ENCODE measurements at regions not wholly inside any gene's neighbourhood (a gene's known extent, or its start where the extent isn't known, plus 50 kb on each side); places are given as distances from the start of the nearest gene placed in this dataset.

- no TSS peak for BruUV-seq (replicated peaks)
- Histone ChIP-seq H3K36me3 (ENCODE audit: insufficient read depth, low read length, poor library complexity, severe bottlenecking) (no peaks in the 10 kb centered on the region), H3K4me3 (ENCODE audit: low read depth, low read length, poor library complexity, severe bottlenecking) (no peak overlapping the region), H3K27ac (ENCODE audit: low read depth, low read length, poor library complexity, severe bottlenecking) (no peak overlapping the region), H3K27me3 (replicated peaks; ENCODE audit: insufficient read depth, low read depth, low read length, poor library complexity) (no peaks in the 10 kb centered on the region), H3K9me3 (ENCODE audit: low read depth, low read length, poor library complexity, severe bottlenecking) (no peaks in the 10 kb centered on the region), H3K4me1 (ENCODE audit: insufficient read depth, low read length, poor library complexity, severe bottlenecking) (no peaks in the 10 kb centered on the region)
- intact Hi-C loops (cut with micrococcal nuclease; ENCODE audit: unreplicated experiment): no loop called here
- DNase-seq (ENCODE audit: low spot score): no peak
- TF ChIP-seq EZH2 (IDR thresholded peaks at IDR 0.05; ENCODE audit: borderline replicate concordance, low read depth, low read length, poor library complexity, severe bottlenecking): no peak
- no peak for TF ChIP-seq CTCF (conservative IDR thresholded peaks at IDR 0.05; ENCODE audit: low read depth, low read length)
- ChIA-PET POLR2A (ENCODE audit: low non-redundant PET) (no interaction called here), CTCF (no interaction called here)
Measured at GRCh38 chr3:70770650-70771049, 458.2 kb upstream of the MDFIC2 start.

DNA sequence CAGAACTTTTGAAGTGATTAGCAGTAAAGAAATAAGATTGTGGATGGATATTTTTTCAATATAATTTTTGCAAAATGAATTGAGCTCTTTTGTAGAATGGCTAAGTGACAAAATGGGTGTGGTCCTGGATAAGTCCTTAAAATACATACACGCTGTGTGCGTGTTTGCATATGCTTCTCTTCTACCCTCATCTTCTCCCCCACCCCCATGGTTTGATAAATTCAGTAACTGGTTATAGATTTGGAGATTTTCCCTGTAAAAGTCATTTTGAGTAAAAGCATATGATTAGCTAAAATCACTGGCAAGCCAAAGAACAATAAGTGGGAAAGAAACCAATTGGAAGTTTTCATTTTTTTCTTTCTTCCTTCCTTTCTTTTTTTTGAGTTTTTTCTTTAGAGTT lies 453.9 kb upstream of the MDFIC2 start:
- H3K4me3 ChIP-seq (ENCODE audit: low read depth, low read length, poor library complexity, severe bottlenecking): no peak overlapping the region
- ChIA-PET POLR2A (ENCODE audit: low non-redundant PET) (no interaction called here), CTCF (no interaction called here)
- H3K27me3 ChIP-seq (replicated peaks; ENCODE audit: insufficient read depth, low read depth, low read length, poor library complexity): no peaks in the 10 kb centered on the region
- TF ChIP-seq CTCF (conservative IDR thresholded peaks at IDR 0.05; ENCODE audit: low read depth, low read length) (no peak), EZH2 (IDR thresholded peaks at IDR 0.05; ENCODE audit: borderline replicate concordance, low read depth, low read length, poor library complexity, severe bottlenecking) (no peak)
- H3K36me3 ChIP-seq (ENCODE audit: insufficient read depth, low read length, poor library complexity, severe bottlenecking): no peaks in the 10 kb centered on the region
- no peaks in the 10 kb centered on the region for H3K9me3 ChIP-seq (ENCODE audit: low read depth, low read length, poor library complexity, severe bottlenecking)
- no peak overlapping the region for H3K27ac ChIP-seq (ENCODE audit: low read depth, low read length, poor library complexity, severe bottlenecking)
- BruUV-seq (replicated peaks): no TSS peak
- H3K4me1 ChIP-seq (ENCODE audit: insufficient read depth, low read length, poor library complexity, severe bottlenecking): no peaks in the 10 kb centered on the region
- no peak for DNase-seq (ENCODE audit: low spot score)
- intact Hi-C loops (cut with micrococcal nuclease; ENCODE audit: unreplicated experiment): no loop called here

DNA sequence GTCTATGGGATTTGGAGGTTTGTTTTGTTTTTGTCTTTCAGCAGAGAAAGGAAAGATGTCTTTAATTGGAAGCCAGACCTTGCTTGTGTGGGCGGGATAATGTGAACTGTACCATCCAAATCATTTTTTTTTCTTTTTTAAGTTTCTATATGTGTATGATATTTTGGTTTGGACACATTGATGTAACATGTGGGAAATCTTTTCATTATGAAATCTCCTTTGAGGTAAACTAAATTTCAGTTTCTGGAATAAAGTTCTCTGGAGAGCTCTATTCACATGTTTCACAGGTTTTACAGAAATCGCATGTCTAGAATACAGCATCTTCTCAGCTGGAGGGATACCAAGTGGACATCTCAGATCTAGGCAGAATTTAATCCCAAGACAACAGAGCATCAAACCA lies 451.5 kb upstream of the MDFIC2 start:
- no peak for DNase-seq (ENCODE audit: low spot score)
- Histone ChIP-seq H3K36me3 (ENCODE audit: insufficient read depth, low read length, poor library complexity, severe bottlenecking) (no peaks in the 10 kb centered on the region), H3K9me3 (ENCODE audit: low read depth, low read length, poor library complexity, severe bottlenecking) (no peaks in the 10 kb centered on the region), H3K27ac (ENCODE audit: low read depth, low read length, poor library complexity, severe bottlenecking) (no peak overlapping the region), H3K27me3 (replicated peaks; ENCODE audit: insufficient read depth, low read depth, low read length, poor library complexity) (no peaks in the 10 kb centered on the region), H3K4me3 (ENCODE audit: low read depth, low read length, poor library complexity, severe bottlenecking) (no peak overlapping the region), H3K4me1 (ENCODE audit: insufficient read depth, low read length, poor library complexity, severe bottlenecking) (no peaks in the 10 kb centered on the region)
- ChIA-PET POLR2A (ENCODE audit: low non-redundant PET) (no interaction called here), CTCF (no interaction called here)
- intact Hi-C loops (cut with micrococcal nuclease; ENCODE audit: unreplicated experiment): no loop called here
- TF ChIP-seq EZH2 (IDR thresholded peaks at IDR 0.05; ENCODE audit: borderline replicate concordance, low read depth, low read length, poor library complexity, severe bottlenecking): no peak
- TF ChIP-seq CTCF (conservative IDR thresholded peaks at IDR 0.05; ENCODE audit: low read depth, low read length): no peak
- no TSS peak for BruUV-seq (replicated peaks)
